Stomach (tissue), 8 donors: ENCODE measurements at regions not wholly inside any gene's neighbourhood (a gene's known extent, or its start where the extent isn't known, plus 50 kb on each side); places are given as distances from the start of the nearest gene placed in this dataset.

Experiments
- DNase-seq, 2 donors: peaks; one replicate each; pipeline versions ENCODE4 v3.0.0 to v3.0.0-alpha.2; 2013 to 2019
- H3K27ac ChIP-seq, 5 donors: fragments of 200-600 bp in 4 of 5; sonication (generic) in 4 of 5; one replicate each; pipeline ENCODE4 v1.5.1; 2013 to 2019; ENCODE audit warnings: mild to moderate bottlenecking in 1 of 5, moderate library complexity in 1 of 5
- H3K27me3 ChIP-seq, 3 donors: fragments of 200-600 bp; sonication (generic); one replicate each; pipeline ENCODE4 v1.5.1; 2017 to 2019; ENCODE audit warnings: mixed run types in 1 of 3
- H3K36me3 ChIP-seq, 4 donors: fragments of 200-600 bp; sonication (generic); 1 replicate in 3 of 4; 2 replicates in 1 of 4; pipeline ENCODE4 v1.5.1; 2016 to 2019
- H3K4me1 ChIP-seq, 4 donors: fragments of 200-600 bp; sonication (generic); one replicate each; pipeline ENCODE4 v1.5.1; 2016 to 2019
- H3K4me3 ChIP-seq, 4 donors: fragments of 200-600 bp; sonication (generic) in 3 of 4; one replicate each; pipeline ENCODE4 v1.5.1; 2016 to 2019; ENCODE audit warnings: mild to moderate bottlenecking in 1 of 4
- H3K9me3 ChIP-seq, 4 donors: fragments of 200-600 bp; sonication (generic); one replicate each; pipeline ENCODE4 v1.5.1; 2016 to 2019
- EP300 ChIP-seq: sonication (generic); formaldehyde crosslinking; IDR thresholded peaks from one replicate; pipeline ENCODE4 v1.6.1; 2017; ENCODE audit warnings: antibody characterized with exemption
- POLR2A ChIP-seq, 4 donors: fragments of 450-650 bp; IDR thresholded peaks; one replicate each; pipeline ENCODE4 v1.6.1; 2016; ENCODE audit warnings: antibody characterized with exemption in 4 of 4, control low read depth in 2 of 4, mild to moderate bottlenecking in 1 of 4, moderate library complexity in 1 of 4
- POLR2AphosphoS5 ChIP-seq, 3 donors: sonication (generic); formaldehyde crosslinking; IDR thresholded peaks; one replicate each; pipeline ENCODE4 v1.6.1; 2016; ENCODE audit warnings: antibody characterized with exemption in 3 of 3
- WGBS, 5 donors: extraction: QIAGEN DNeasy Blood & Tissue Kit in 3 of 5; methylation state at CpG; one replicate each; pipeline versions ENCODE4 v1.1.5 to v1.1.7; 2013 to 2018; 5-methylcytosine and 5-hydroxymethylcytosine counted together
- intact Hi-C: fragments of 100-400 bp; cut with DNase I; formaldehyde crosslinking; loops from one replicate; pipeline ENCODE4 v1.15.1; 2023; ENCODE audit warnings: low total_unique reads
- TF ChIP-seq, protein P1 (sequence below), 7 experiments: fragments of 450-650 bp in 4 of 7; fragments of 200-600 bp in 3 of 7; sonication (generic) in 3 of 7; IDR thresholded peaks; one replicate each; pipeline ENCODE4 v1.5.1; 2016 to 2019; ENCODE audit warnings: antibody characterized with exemption in 7 of 7, control low read depth in 2 of 7, mild to moderate bottlenecking in 1 of 7
- donor health status: healthy with polysubstance abuse.
- donor health status: Bipolar disorder and iron deficiency.
- donor health status: healthy.

- Histone ChIP-seq H3K4me3 (no peak overlapping the region), H3K27me3 (no peaks in the 10 kb centered on the region), H3K9me3 (no peaks in the 10 kb centered on the region), H3K36me3 (no peaks in the 10 kb centered on the region), H3K4me1 (no peaks in the 10 kb centered on the region), H3K27ac (peak overlapping the region in 2 of 5 donors; percentile 63 to 73)
- 37 to 65% (median 49%) methylated on average over 2 of the region's 2 CpGs for WGBS, 5 donors
- intact Hi-C loops, result no loop called here
- TF ChIP-seq POLR2AphosphoS5 (IDR thresholded peaks at IDR 0.05) (no peak), POLR2A (IDR thresholded peaks at IDR 0.05) (no peak), EP300 (no peak)
- TF ChIP-seq, protein P1, sequence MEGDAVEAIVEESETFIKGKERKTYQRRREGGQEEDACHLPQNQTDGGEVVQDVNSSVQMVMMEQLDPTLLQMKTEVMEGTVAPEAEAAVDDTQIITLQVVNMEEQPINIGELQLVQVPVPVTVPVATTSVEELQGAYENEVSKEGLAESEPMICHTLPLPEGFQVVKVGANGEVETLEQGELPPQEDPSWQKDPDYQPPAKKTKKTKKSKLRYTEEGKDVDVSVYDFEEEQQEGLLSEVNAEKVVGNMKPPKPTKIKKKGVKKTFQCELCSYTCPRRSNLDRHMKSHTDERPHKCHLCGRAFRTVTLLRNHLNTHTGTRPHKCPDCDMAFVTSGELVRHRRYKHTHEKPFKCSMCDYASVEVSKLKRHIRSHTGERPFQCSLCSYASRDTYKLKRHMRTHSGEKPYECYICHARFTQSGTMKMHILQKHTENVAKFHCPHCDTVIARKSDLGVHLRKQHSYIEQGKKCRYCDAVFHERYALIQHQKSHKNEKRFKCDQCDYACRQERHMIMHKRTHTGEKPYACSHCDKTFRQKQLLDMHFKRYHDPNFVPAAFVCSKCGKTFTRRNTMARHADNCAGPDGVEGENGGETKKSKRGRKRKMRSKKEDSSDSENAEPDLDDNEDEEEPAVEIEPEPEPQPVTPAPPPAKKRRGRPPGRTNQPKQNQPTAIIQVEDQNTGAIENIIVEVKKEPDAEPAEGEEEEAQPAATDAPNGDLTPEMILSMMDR (IDR thresholded peaks at IDR 0.05), result no peak
- DNase-seq, result no peak
Measured at GRCh38 chr1:185376288-185376687, 59.2 kb upstream of the IVNS1ABP start.

DNA sequence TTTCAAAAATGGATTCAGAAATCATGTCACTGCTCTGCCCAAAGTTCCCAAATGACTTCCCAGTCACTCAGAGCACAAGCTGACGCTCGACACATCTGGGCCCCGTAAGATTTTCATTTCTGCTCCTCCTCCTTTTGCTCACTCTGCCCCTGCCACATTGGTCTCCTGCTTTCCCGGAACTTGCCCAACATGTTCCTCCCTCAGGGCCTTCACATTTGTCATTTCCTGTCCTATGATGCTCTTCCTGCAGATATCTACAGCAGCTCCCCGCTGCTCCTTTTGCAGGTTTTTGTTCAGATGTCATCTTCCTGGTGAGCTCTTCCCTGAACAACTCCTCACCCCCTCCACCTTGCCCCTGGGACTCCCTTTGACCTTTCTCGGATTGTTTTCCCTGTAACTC lies 58.5 kb upstream of the IVNS1ABP start:
- peak overlapping the region in 3 of 5 donors; percentile 44 to 73 (median 63) for H3K27ac ChIP-seq
- no peaks in the 10 kb centered on the region for H3K4me1 ChIP-seq
- no peak for TF ChIP-seq POLR2A (IDR thresholded peaks at IDR 0.05)
- TF ChIP-seq POLR2AphosphoS5 (IDR thresholded peaks at IDR 0.05), result no peak
- TF ChIP-seq EP300, result no peak
- TF ChIP-seq, protein P1 (IDR thresholded peaks at IDR 0.05), result no peak
- intact Hi-C loops, result no loop called here
- no peak overlapping the region for H3K4me3 ChIP-seq
- no peaks in the 10 kb centered on the region for H3K36me3 ChIP-seq
- H3K9me3 ChIP-seq, result no peaks in the 10 kb centered on the region
- H3K27me3 ChIP-seq, result no peaks in the 10 kb centered on the region
- peak in 1 of 2 donors; percentile 29 for DNase-seq
- WGBS, 5 donors, result 54 to 88% (median 80%) methylated on average over 6 of the region's 6 CpGs

DNA sequence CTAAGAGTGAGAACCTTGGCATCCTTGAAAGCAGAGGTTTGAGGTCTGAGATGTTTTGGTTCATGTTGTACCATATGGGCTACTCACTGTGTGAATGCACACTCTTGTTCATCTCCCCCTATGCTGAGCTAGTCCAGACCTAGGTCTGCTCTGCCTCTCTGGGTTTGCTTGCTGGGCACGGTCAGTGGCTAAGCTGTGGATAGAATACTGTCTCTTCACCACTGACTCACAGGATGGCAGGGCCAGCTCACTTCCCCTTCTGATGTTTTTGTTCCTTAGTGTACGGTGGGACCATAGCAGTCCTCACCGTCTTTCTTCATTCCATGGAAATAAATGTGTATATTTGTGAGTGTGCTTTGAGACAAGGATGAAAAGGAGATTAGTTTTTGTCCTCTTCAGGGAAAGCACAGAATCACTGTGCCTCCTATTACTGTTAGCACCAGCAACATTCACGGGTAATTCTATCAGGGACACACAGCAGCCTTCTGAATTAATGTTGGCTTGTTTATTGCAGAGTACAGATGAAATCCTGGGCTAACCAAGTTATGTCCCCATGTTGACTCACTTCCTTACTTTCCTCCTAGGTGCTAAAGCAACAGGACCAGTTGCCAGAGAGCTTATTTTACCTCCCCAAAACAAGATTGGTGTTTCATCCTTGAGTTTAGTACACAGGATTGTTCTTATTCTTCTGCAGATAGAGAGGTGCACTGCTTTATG lies 56.9 kb upstream of the IVNS1ABP start:
- H3K27me3 ChIP-seq, result no peaks in the 10 kb centered on the region
- TF ChIP-seq POLR2AphosphoS5 (IDR thresholded peaks at IDR 0.05), result no peak
- TF ChIP-seq EP300, result no peak
- TF ChIP-seq POLR2A (IDR thresholded peaks at IDR 0.05), result no peak
- TF ChIP-seq, protein P1 (IDR thresholded peaks at IDR 0.05), result no peak
- H3K27ac ChIP-seq, result peak overlapping the region in 2 of 5 donors; percentile 56 to 73
- 72 to 88% (median 82%) methylated on average over 4 of the region's 4 CpGs for WGBS, 5 donors
- peaks cover 0 to 7% (median 0%) of the 10 kb centered on the region in 4 donors for H3K4me1 ChIP-seq
- no peak for DNase-seq
- H3K36me3 ChIP-seq, result no peaks in the 10 kb centered on the region
- no peak overlapping the region for H3K4me3 ChIP-seq
- H3K9me3 ChIP-seq, result no peaks in the 10 kb centered on the region
- intact Hi-C loops, result no loop called here

- peaks cover 0 to 7% (median 0%) of the 10 kb centered on the region in 4 donors for H3K4me1 ChIP-seq
- H3K36me3 ChIP-seq, result no peaks in the 10 kb centered on the region
- TF ChIP-seq, protein P1 (IDR thresholded peaks at IDR 0.05), result no peak
- no peak for TF ChIP-seq POLR2AphosphoS5 (IDR thresholded peaks at IDR 0.05)
- TF ChIP-seq EP300, result no peak
- TF ChIP-seq POLR2A (IDR thresholded peaks at IDR 0.05), result no peak
- no peak for DNase-seq
- intact Hi-C loops, result no loop called here
- no peak overlapping the region for H3K4me3 ChIP-seq
- no peak overlapping the region for H3K27ac ChIP-seq
- no peaks in the 10 kb centered on the region for H3K27me3 ChIP-seq
- 76 to 90% (median 79%) methylated on average over 4 of the region's 4 CpGs for WGBS, 5 donors
- H3K9me3 ChIP-seq, result no peaks in the 10 kb centered on the region
Measured at GRCh38 chr1:185369786-185370185, 52.7 kb upstream of the IVNS1ABP start.
